Esophagus squamous epithelium (tissue), 4 donors: ENCODE measurements at regions not wholly inside any gene's neighbourhood (a gene's known extent, or its start where the extent isn't known, plus 50 kb on each side); places are given as distances from the start of the nearest gene placed in this dataset.

Experiments used
- POLR2A ChIP-seq, 4 donors: fragments of 450-650 bp; IDR thresholded peaks; one replicate each; pipeline ENCODE4 v1.6.1; 2017; ENCODE audit warnings: antibody characterized with exemption in 4 of 4, mild to moderate bottlenecking in 4 of 4, moderate library complexity in 3 of 4
- TF ChIP-seq, protein P1 (sequence below), 6 experiments: fragments of 450-650 bp in 4 of 6; fragments of 200-600 bp in 2 of 6; sonication (generic) in 2 of 6; IDR thresholded peaks; one replicate each; pipeline ENCODE4 v1.5.1; 2016 to 2019; ENCODE audit warnings: antibody characterized with exemption in 6 of 6, mild to moderate bottlenecking in 4 of 6, moderate library complexity in 4 of 6

DNA sequence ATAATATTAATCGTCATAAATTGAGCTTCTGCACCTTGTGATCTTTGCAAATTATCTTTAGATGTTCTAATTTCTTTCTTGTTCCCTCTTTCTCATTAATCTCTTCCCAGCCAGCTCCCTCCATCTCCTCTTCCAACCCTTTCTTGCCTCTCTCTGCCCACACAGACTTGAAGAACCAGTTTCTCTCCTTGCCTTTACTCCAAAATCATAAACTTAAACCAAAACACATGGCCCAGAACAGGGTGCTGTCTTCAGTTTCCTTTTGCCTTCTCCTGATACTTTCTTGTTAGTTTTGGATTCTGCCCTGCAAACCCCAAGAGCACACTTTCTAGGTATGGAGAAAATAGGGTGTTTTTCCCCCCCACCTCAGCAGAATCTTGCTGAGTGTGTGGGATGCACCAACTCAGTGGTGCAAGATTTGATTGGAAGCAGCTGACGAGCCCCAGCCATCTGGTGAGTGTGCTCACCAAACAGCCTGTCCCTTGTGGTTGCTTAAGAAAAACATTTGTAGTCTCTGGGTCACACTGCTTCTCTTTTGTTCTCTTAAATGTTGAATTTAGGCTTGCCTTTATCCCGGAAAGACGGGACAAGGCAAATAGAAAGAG lies 175.8 kb upstream of the MAF start:
- TF ChIP-seq POLR2A (IDR thresholded peaks at IDR 0.05): no peak
- TF ChIP-seq, protein P1, sequence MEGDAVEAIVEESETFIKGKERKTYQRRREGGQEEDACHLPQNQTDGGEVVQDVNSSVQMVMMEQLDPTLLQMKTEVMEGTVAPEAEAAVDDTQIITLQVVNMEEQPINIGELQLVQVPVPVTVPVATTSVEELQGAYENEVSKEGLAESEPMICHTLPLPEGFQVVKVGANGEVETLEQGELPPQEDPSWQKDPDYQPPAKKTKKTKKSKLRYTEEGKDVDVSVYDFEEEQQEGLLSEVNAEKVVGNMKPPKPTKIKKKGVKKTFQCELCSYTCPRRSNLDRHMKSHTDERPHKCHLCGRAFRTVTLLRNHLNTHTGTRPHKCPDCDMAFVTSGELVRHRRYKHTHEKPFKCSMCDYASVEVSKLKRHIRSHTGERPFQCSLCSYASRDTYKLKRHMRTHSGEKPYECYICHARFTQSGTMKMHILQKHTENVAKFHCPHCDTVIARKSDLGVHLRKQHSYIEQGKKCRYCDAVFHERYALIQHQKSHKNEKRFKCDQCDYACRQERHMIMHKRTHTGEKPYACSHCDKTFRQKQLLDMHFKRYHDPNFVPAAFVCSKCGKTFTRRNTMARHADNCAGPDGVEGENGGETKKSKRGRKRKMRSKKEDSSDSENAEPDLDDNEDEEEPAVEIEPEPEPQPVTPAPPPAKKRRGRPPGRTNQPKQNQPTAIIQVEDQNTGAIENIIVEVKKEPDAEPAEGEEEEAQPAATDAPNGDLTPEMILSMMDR (IDR thresholded peaks at IDR 0.05): peak in 3 of 6 experiments; percentile 3 to 40 (median 33)
